Epithelial cell of esophagus (primary cell): ENCODE measurements at regions not wholly inside any gene's neighbourhood (a gene's known extent, or its start where the extent isn't known, plus 50 kb on each side); places are given as distances from the start of the nearest gene placed in this dataset.

Experiments
- DNase-seq: peaks from one replicate; pipeline ENCODE4 v3.0.0; 2010; ENCODE audit warnings: low read depth
- H3K4me3 ChIP-seq: 2 replicates; pipeline ENCODE4 v1.5.1; 2011; ENCODE audit warnings: mild to moderate bottlenecking, low read length, control low read depth
- TF ChIP-seq, protein P1 (sequence below): IDR thresholded peaks from 2 replicates; pipeline ENCODE4 v1.5.1; 2011; ENCODE audit warnings: low read depth, mild to moderate bottlenecking, low read length, control low read depth, inconsistent platforms; ENCODE audit not compliant: insufficient read depth; ENCODE audit errors: missing control alignments

DNA sequence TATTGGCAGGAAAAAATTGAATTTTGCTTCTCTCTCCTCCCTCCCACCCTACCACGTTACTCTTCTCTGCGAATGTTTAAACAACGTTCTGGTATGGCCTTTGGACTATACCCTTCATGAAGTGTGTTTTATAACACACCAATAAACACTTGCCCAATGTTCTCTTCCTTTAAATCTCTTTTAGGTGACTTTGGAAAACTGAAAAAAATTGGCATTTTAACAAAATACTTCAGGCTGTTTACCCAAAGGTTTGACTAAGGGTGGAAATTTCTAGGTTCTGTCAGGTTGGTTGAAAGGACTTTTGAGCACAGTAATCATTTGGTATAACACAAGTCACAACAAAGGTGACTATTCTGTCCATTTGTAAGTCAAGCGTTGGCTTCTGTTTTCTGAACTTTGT is 446.8 kb downstream of the AEBP2 start:
- DNase-seq = no peak
- H3K4me3 ChIP-seq = no peak overlapping the region
- TF ChIP-seq, protein P1, sequence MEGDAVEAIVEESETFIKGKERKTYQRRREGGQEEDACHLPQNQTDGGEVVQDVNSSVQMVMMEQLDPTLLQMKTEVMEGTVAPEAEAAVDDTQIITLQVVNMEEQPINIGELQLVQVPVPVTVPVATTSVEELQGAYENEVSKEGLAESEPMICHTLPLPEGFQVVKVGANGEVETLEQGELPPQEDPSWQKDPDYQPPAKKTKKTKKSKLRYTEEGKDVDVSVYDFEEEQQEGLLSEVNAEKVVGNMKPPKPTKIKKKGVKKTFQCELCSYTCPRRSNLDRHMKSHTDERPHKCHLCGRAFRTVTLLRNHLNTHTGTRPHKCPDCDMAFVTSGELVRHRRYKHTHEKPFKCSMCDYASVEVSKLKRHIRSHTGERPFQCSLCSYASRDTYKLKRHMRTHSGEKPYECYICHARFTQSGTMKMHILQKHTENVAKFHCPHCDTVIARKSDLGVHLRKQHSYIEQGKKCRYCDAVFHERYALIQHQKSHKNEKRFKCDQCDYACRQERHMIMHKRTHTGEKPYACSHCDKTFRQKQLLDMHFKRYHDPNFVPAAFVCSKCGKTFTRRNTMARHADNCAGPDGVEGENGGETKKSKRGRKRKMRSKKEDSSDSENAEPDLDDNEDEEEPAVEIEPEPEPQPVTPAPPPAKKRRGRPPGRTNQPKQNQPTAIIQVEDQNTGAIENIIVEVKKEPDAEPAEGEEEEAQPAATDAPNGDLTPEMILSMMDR = no peak

DNA sequence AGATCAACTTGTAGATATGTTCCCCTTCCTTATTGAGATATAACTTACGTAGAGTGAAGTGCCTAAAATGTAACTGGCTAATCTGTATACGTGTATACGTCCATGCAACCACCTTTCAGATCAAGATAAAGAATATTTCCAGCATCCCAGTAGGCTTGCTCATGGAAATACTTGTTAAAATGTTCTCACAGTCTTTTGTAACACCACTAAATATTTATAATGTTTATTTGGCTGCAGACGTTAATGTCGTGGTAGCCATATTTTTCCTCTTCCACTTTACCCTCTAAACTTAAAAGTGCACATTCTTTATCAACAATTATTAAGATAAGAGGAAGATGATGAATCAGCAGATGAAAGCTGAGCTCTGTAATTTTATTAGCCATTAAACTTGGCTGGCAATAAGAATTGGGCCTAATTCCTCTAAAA is 447.4 kb downstream of the AEBP2 start:
- DNase-seq = no peak
- TF ChIP-seq, protein P1 = no peak
- no peak overlapping the region for H3K4me3 ChIP-seq

DNA sequence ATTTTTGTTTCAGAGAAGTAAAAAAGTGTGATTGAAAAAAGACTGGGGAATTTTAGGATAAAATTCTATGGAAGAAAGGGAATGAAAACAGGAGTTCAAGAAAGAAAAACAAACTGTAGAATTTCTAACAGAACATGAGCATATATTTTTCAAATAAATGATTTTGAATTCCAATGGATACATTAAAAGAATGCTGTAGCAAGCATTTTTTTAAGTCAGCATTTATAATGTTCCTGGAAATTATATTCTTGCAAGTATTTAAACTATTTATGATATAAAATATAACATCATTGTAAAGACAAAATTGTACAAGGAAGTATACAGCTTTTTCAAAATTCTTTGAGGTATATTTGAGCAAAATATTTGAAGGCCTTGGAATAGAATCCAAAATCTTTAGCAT is 450.7 kb downstream of the AEBP2 start:
- H3K4me3 ChIP-seq = no peak overlapping the region
- TF ChIP-seq, protein P1 = no peak
- no peak for DNase-seq

DNA sequence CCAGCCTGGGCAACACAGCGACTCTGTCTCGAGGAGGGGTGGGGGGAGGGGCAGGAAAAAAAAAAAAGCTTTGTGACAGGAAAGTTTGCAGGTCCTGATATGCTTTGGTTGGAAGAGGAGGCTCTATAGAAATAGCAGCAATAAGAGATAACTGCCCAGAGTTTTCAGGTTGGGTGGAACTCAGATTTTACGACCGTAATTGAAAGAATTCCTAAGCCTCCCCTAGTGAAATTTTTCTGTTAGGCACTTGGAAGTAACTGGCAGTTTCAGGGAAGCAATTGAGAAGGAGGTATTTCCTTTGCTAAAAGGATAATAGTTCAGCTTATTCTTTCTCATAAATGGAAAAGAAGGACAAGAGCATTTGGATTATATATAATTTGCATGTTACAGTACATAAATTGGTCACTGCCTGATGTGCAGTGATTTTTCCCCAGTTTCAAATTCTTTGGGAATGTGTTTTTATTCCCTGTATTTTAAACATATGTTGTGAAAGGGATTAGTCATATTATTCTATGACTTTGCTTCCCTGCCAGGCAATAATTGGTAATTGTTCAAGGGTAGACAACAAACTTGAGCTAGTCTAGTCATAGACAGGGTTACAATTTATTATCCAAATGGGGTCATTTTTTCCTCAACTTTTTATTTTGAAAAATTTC is 452.8 kb downstream of the AEBP2 start:
- TF ChIP-seq, protein P1 = no peak

DNA sequence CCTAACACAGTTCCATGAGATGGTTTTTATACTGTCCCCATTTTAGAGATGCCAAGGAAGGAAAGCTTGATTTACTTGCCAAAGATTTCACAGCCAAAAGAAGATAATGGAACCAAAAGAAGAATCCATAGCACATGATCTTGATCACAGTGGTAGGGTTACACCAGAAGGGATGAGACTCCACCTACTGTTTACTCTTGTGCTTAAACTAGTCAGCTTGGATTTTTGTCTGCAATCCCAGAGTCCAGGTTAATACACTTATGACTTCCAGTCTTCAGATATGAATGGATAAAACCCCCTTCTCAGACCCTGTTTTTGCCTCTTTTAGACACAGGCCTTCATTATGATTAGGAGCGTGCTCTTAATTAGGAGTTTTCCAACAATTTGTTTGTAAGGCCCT is 454.2 kb downstream of the AEBP2 start:
- peak; percentile 21 for DNase-seq
- TF ChIP-seq, protein P1 = peak; percentile 27
- no peak overlapping the region for H3K4me3 ChIP-seq

More for the DNA sequence above, 452.8 kb downstream of the AEBP2 start:
- no peak overlapping the region for H3K4me3 ChIP-seq
- DNase-seq = no peak

DNA sequence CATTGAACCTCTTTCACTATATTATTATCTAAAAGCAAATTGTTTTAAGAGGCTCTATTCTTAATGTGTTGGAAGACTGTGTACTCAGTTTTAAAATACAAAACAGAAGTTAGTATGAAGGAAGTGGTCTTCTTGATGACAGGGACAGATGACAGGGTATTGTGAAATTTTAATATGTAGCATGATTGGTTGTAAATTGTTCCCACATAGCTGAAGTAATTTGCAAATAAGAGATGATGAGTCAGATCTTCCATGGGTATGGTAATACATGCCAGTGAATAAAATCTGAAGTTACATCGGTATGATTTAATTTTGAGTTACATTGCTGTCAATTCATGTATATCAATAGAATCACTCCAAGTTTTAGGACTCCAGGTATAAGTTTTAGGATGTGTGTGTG is 454.8 kb downstream of the AEBP2 start:
- peak; percentile 0 for DNase-seq
- no peak overlapping the region for H3K4me3 ChIP-seq
- TF ChIP-seq, protein P1 = no peak

DNA sequence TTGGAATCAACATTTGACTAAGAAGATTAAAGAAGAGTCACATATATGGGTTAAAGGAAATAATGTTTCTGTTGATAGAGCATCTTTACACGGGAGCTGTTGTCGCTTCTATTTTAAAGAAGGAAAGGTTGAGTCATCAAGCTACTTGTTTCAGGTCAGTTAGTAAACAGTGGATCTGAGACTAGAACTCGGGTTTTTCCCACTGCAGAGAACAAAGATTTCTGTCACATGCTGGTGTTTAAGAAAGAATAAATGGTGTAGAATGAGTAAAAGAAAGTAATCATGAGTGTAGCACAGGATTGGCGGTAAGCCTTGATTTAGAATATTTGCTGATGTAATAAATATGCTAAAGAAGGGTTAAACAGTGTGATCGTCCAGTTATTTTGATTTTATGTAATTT is 455.5 kb downstream of the AEBP2 start:
- TF ChIP-seq, protein P1 = no peak
- H3K4me3 ChIP-seq = no peak overlapping the region
- DNase-seq = no peak
